K562 (cell line): ENCODE measurements at regions not wholly inside any gene's neighbourhood (a gene's known extent, or its start where the extent isn't known, plus 50 kb on each side); places are given as distances from the start of the nearest gene placed in this dataset.

ENCODE experiments used
- CHD4 ChIP-seq: fragments of 200-600 bp; sonication (generic); IDR thresholded peaks from 3 replicates; pipeline ENCODE4 v1.6.1; 2012; ENCODE audit warnings: low read depth, mild to moderate bottlenecking, mixed read lengths, low read length, inconsistent platforms; ENCODE audit not compliant: insufficient read depth, insufficient replicate concordance, poor library complexity, severe bottlenecking
- CREB1 ChIP-seq, 2 experiments: sonication (generic) in 1 of 2; formaldehyde crosslinking in 1 of 2; IDR thresholded peaks; 2 replicates each; pipeline versions ENCODE4 v1.6.1 to v1.8.0; 2012 to 2022; ENCODE audit warnings: inconsistent platforms in 1 of 2, mild to moderate bottlenecking in 1 of 2, missing genetic modification reagents in 1 of 2, moderate library complexity in 1 of 2
- CTCF ChIP-seq, 3 experiments: IDR thresholded peaks in 2 of 3; conservative IDR thresholded peaks in 1 of 3; 2 replicates each; pipeline ENCODE4 v1.5.1; 2011 to 2012; ENCODE audit warnings: low read length in 3 of 3, mild to moderate bottlenecking in 3 of 3, control low read depth in 2 of 3, improper control_type of control experiment in 1 of 3, inconsistent platforms in 1 of 3, low read depth in 1 of 3, mixed read lengths in 1 of 3, moderate library complexity in 1 of 3; ENCODE audit not compliant: insufficient read depth in 2 of 3
- DNMT1 ChIP-seq: fragments of 450-650 bp; IDR thresholded peaks from 2 replicates; pipeline ENCODE4 v1.6.1; 2016; ENCODE audit warnings: antibody characterized with exemption, mild to moderate bottlenecking
- ELK1 ChIP-seq: sonication (generic); formaldehyde crosslinking; IDR thresholded peaks from 2 replicates; pipeline ENCODE4 v1.8.1; 2022; ENCODE audit warnings: missing genetic modification reagents
- MAZ ChIP-seq, 2 experiments: fragments of 450-650 bp in 1 of 2; sonication (generic) in 1 of 2; formaldehyde crosslinking; IDR thresholded peaks in 1 of 2; conservative IDR thresholded peaks in 1 of 2; 2 replicates each; pipeline versions ENCODE4 v1.4.0 to v1.5.0; 2020; ENCODE audit warnings: mild to moderate bottlenecking in 1 of 2, missing genetic modification reagents in 1 of 2
- POLR2AphosphoS5 ChIP-seq: IDR thresholded peaks from 2 replicates; pipeline ENCODE4 v1.6.1; 2011; ENCODE audit warnings: mild to moderate bottlenecking, low read depth, low read length, moderate library complexity; ENCODE audit not compliant: control insufficient read depth, insufficient read depth
- TAF1 ChIP-seq: IDR thresholded peaks from 2 replicates; pipeline ENCODE4 v1.6.1; 2011; ENCODE audit warnings: mild to moderate bottlenecking, low read length, moderate library complexity; ENCODE audit not compliant: insufficient read depth, control insufficient read depth, severe bottlenecking; ENCODE audit errors: extremely low read depth
- YBX1 ChIP-seq: fragments of 450-650 bp; IDR thresholded peaks from 2 replicates; pipeline ENCODE4 v1.7.1; 2016; ENCODE audit warnings: mild to moderate bottlenecking
- ZNF408 ChIP-seq: fragments of 250-450 bp; sonication (Bioruptor Pico); IDR thresholded peaks from 2 replicates; pipeline ENCODE4 v1.4.0; 2020; ENCODE audit warnings: low read depth, mild to moderate bottlenecking, moderate library complexity
- ZNF644 ChIP-seq: fragments of 200-800 bp; sonication (Bioruptor generic); IDR thresholded peaks from 2 replicates; pipeline ENCODE4 v1.6.1; 2016; ENCODE audit warnings: low read depth, missing genetic modification characterization, missing compliant biosample characterization

- no peak for TF ChIP-seq CTCF (IDR thresholded peaks at IDR 0.05 in 2 of 3, conservative IDR thresholded peaks at IDR 0.05 in 1 of 3; ENCODE audit: insufficient read depth in 2 of 3, low read depth in 1 of 3, low read length in 3 of 3)
- no peak for TF ChIP-seq ELK1 (CRISPR knock-in tag)
- no peak for TF ChIP-seq ZNF408 (CRISPR knock-in tag)
- no peak for TF ChIP-seq DNMT1
- TF ChIP-seq MAZ (CRISPR knock-in tag; conservative IDR thresholded peaks at IDR 0.05 in 1 of 2, IDR thresholded peaks at IDR 0.05 in 1 of 2), result no peak
- no peak for TF ChIP-seq YBX1
- TF ChIP-seq CREB1 (IDR thresholded peaks at IDR 0.05), result no peak
- no peak for TF ChIP-seq CREB1 (CRISPR knock-in tag; IDR thresholded peaks at IDR 0.05)
- TF ChIP-seq TAF1, result no peak
- TF ChIP-seq CHD4, result no peak
- TF ChIP-seq POLR2AphosphoS5, result no peak
- no peak for TF ChIP-seq ZNF644 (tag)
Observed at GRCh38 chr5:171528036-171528435, 108.6 kb downstream of the FGF18 start.
